Mesothelial cell of epicardium (in vitro differentiated cells): ENCODE measurements at regions not wholly inside any gene's neighbourhood (a gene's known extent, or its start where the extent isn't known, plus 50 kb on each side); places are given as distances from the start of the nearest gene placed in this dataset.

Experiments
- DNase-seq, 2 experiments: peaks; one replicate each; pipeline ENCODE4 v3.0.0; 2021; ENCODE audit warnings: low spot score in 2 of 2; ENCODE audit not compliant: unreplicated experiment in 2 of 2
- H3K27ac Mint-ChIP-seq: 2 replicates; pipeline ENCODE4 v1.8.0; 2021; ENCODE audit warnings: mixed read lengths
- H3K27me3 Mint-ChIP-seq: 2 replicates; pipeline ENCODE4 v1.8.0; 2021; ENCODE audit warnings: low read depth, mixed read lengths
- H3K36me3 Mint-ChIP-seq: 2 replicates; pipeline ENCODE4 v1.8.0; 2021; ENCODE audit warnings: mixed read lengths
- H3K4me1 Mint-ChIP-seq: 2 replicates; pipeline ENCODE4 v1.8.0; 2021; ENCODE audit warnings: mixed read lengths
- H3K4me3 Mint-ChIP-seq: 2 replicates; pipeline ENCODE4 v1.8.0; 2021; ENCODE audit warnings: mild to moderate bottlenecking, moderate library complexity, mixed read lengths
- H3K9me3 Mint-ChIP-seq: 2 replicates; pipeline ENCODE4 v1.8.0; 2021; ENCODE audit warnings: mixed read lengths
- CTCF ChIP-seq: fragments of 200-600 bp; sonication (generic); IDR thresholded peaks from one replicate; pipeline ENCODE4 v1.5.0; 2021; ENCODE audit warnings: antibody characterized with exemption; ENCODE audit not compliant: unreplicated experiment

- no peak for DNase-seq
- peaks cover 32% of the 10 kb centered on the region for H3K27me3 Mint-ChIP-seq
- H3K36me3 Mint-ChIP-seq, result no peaks in the 10 kb centered on the region
- no peak for TF ChIP-seq CTCF
- H3K4me1 Mint-ChIP-seq, result no peaks in the 10 kb centered on the region
- no peak overlapping the region for H3K4me3 Mint-ChIP-seq
- H3K27ac Mint-ChIP-seq, result no peak overlapping the region
- no peaks in the 10 kb centered on the region for H3K9me3 Mint-ChIP-seq
These were observed 221.7 kb downstream of the PDCD6IP start for GRCh38 chr3:34020170-34020569.

- Mint-ChIP-seq H3K4me1 (no peaks in the 10 kb centered on the region), H3K4me3 (no peak overlapping the region), H3K27me3 (peaks cover 30% of the 10 kb centered on the region), H3K9me3 (no peaks in the 10 kb centered on the region), H3K27ac (no peak overlapping the region), H3K36me3 (no peaks in the 10 kb centered on the region)
- TF ChIP-seq CTCF, result no peak
- no peak for DNase-seq
These were observed 222.6 kb downstream of the PDCD6IP start for GRCh38 chr3:34020726-34021680.

- TF ChIP-seq CTCF, result no peak
- DNase-seq, result no peak
- Mint-ChIP-seq H3K9me3 (no peaks in the 10 kb centered on the region), H3K4me3 (no peak overlapping the region), H3K27ac (no peak overlapping the region), H3K27me3 (peaks cover 33% of the 10 kb centered on the region), H3K36me3 (no peaks in the 10 kb centered on the region), H3K4me1 (no peaks in the 10 kb centered on the region)
These were observed 223.7 kb downstream of the PDCD6IP start for GRCh38 chr3:34022147-34022546.

- H3K9me3 Mint-ChIP-seq, result no peaks in the 10 kb centered on the region
- H3K27me3 Mint-ChIP-seq, result peaks cover 19% of the 10 kb centered on the region
- H3K36me3 Mint-ChIP-seq, result no peaks in the 10 kb centered on the region
- no peak for TF ChIP-seq CTCF
- no peak overlapping the region for H3K27ac Mint-ChIP-seq
- H3K4me3 Mint-ChIP-seq, result no peak overlapping the region
- no peak for DNase-seq
- no peaks in the 10 kb centered on the region for H3K4me1 Mint-ChIP-seq
These were observed 226.2 kb downstream of the PDCD6IP start for GRCh38 chr3:34024447-34025240.

GRCh38 chr3:34033839-34034238 is 235.4 kb downstream of the PDCD6IP start:
- Mint-ChIP-seq H3K9me3 (peaks cover 5% of the 10 kb centered on the region), H3K36me3 (no peaks in the 10 kb centered on the region)
- no peak for TF ChIP-seq CTCF

More at GRCh38 chr3:34033839-34034238, 235.4 kb downstream of the PDCD6IP start:
- H3K4me1 Mint-ChIP-seq, result no peaks in the 10 kb centered on the region
- DNase-seq, result no peak
- H3K27ac Mint-ChIP-seq, result no peak overlapping the region
- no peaks in the 10 kb centered on the region for H3K27me3 Mint-ChIP-seq
- no peak overlapping the region for H3K4me3 Mint-ChIP-seq
